Testis (tissue), 2 donors: ENCODE measurements at regions not wholly inside any gene's neighbourhood (a gene's known extent, or its start where the extent isn't known, plus 50 kb on each side); places are given as distances from the start of the nearest gene placed in this dataset.

Source experiments
- CTCF ChIP-seq, 3 experiments: fragments of 450-650 bp in 2 of 3; fragments of 200-600 bp in 1 of 3; sonication (generic) in 1 of 3; IDR thresholded peaks; one replicate each; pipeline ENCODE4 v1.5.1; 2016 to 2019; ENCODE audit warnings: antibody characterized with exemption in 3 of 3, mild to moderate bottlenecking in 2 of 3, moderate library complexity in 1 of 3
- POLR2A ChIP-seq: fragments of 450-650 bp; IDR thresholded peaks from one replicate; pipeline ENCODE4 v1.6.1; 2017; ENCODE audit warnings: antibody characterized with exemption, mild to moderate bottlenecking, moderate library complexity

- TF ChIP-seq CTCF (IDR thresholded peaks at IDR 0.05) = no peak
- no peak for TF ChIP-seq POLR2A
Observed at GRCh38 chr10:57743711-57744110, 524.0 kb downstream of the IPMK start.
